PC-9 (cell line): ENCODE measurements at regions not wholly inside any gene's neighbourhood (a gene's known extent, or its start where the extent isn't known, plus 50 kb on each side); places are given as distances from the start of the nearest gene placed in this dataset.

Experiments
- CTCF ChIP-seq: fragments of 200-600 bp; sonication (generic); conservative IDR thresholded peaks from 2 replicates; pipeline ENCODE4 v1.6.1; 2017; ENCODE audit warnings: mixed run types, antibody characterized with exemption, mild to moderate bottlenecking, moderate library complexity
- EZH2 ChIP-seq: fragments of 200-600 bp; sonication (generic); IDR thresholded peaks from 2 replicates; pipeline ENCODE4 v1.8.0; 2017; ENCODE audit warnings: antibody characterized with exemption, low read depth

- TF ChIP-seq CTCF (no peak), EZH2 (no peak)
Measured at GRCh38 chr22:49209452-49210195, 618.0 kb downstream of the BRD1 start.
